HEK293 (cell line): ENCODE measurements at regions not wholly inside any gene's neighbourhood (a gene's known extent, or its start where the extent isn't known, plus 50 kb on each side); places are given as distances from the start of the nearest gene placed in this dataset.

Experiments used
- CTCF ChIA-PET: fragments of 350-600 bp; formaldehyde crosslinking; extraction: SDS; loops from one replicate; lab custom pipeline; 2021; ENCODE audit warnings: antibody characterized with exemption; lab: Yijun Ruan, JAX
- POLR2A ChIA-PET: fragments of 300-600 bp; formaldehyde crosslinking; extraction: SDS; loops from one replicate; lab custom pipeline; 2020; ENCODE audit warnings: antibody characterized with exemption, inconsistent platforms; lab: Yijun Ruan, JAX
- H3K27ac ChIP-seq: fragments of 200-500 bp; sonication (Bioruptor generic); 2 replicates; pipeline ENCODE4 v1.5.1; 2014; ENCODE audit warnings: low read depth, low read length, control low read depth, inconsistent platforms; ENCODE audit errors: extremely low read depth
- H3K36me3 ChIP-seq, 2 experiments: fragments of 200-500 bp in 1 of 2; sonication (Bioruptor generic) in 1 of 2; 1 replicate in 1 of 2; 2 replicates in 1 of 2; pipeline ENCODE4 v1.5.1; 2014 to 2017; ENCODE audit warnings: inconsistent platforms in 2 of 2, low read length in 2 of 2; ENCODE audit not compliant: control insufficient read depth in 2 of 2, insufficient read depth in 1 of 2
- H3K4me1 ChIP-seq: fragments of 200-500 bp; sonication (Bioruptor generic); 2 replicates; pipeline ENCODE4 v1.5.1; 2014; ENCODE audit warnings: mild to moderate bottlenecking, low read length, inconsistent platforms; ENCODE audit not compliant: control insufficient read depth, insufficient read depth
- H3K4me3 ChIP-seq: 2 replicates; pipeline ENCODE4 v1.5.1; 2011; ENCODE audit warnings: low read depth, mild to moderate bottlenecking, control low read depth, low read length, moderate library complexity
- H3K9me3 ChIP-seq: fragments of 200-500 bp; sonication (Bioruptor generic); 2 replicates; pipeline ENCODE4 v1.5.1; 2014; ENCODE audit warnings: low read depth, low read length, inconsistent platforms; ENCODE audit not compliant: control insufficient read depth, insufficient read depth
- GFI1B ChIP-seq: fragments of 450-650 bp; formaldehyde crosslinking; IDR thresholded peaks from 2 replicates; pipeline ENCODE4 v1.5.1; 2016; ENCODE audit warnings: missing biosample characterization, missing genetic modification characterization
- KLF10 ChIP-seq: fragments of 450-650 bp; IDR thresholded peaks from 2 replicates; pipeline ENCODE4 v1.5.1; 2018; ENCODE audit warnings: missing biosample characterization, mild to moderate bottlenecking, missing genetic modification characterization
- MYNN ChIP-seq: fragments of 450-650 bp; formaldehyde crosslinking; IDR thresholded peaks from 2 replicates; pipeline ENCODE4 v1.5.1; 2016; ENCODE audit warnings: missing biosample characterization, missing genetic modification characterization, borderline replicate concordance
- OSR2 ChIP-seq: fragments of 450-650 bp; formaldehyde crosslinking; IDR thresholded peaks from 2 replicates; pipeline ENCODE4 v1.5.1; 2016; ENCODE audit warnings: missing biosample characterization, missing genetic modification characterization
- REPIN1 ChIP-seq: fragments of 450-650 bp; formaldehyde crosslinking; IDR thresholded peaks from 2 replicates; pipeline ENCODE4 v1.5.1; 2017; ENCODE audit warnings: missing biosample characterization, missing genetic modification characterization, low read depth
- SCRT1 ChIP-seq: fragments of 450-650 bp; formaldehyde crosslinking; IDR thresholded peaks from 2 replicates; pipeline ENCODE4 v1.5.1; 2016; ENCODE audit warnings: missing biosample characterization, missing genetic modification characterization, borderline replicate concordance
- ZBTB17 ChIP-seq: fragments of 450-650 bp; formaldehyde crosslinking; IDR thresholded peaks from 2 replicates; pipeline ENCODE4 v1.5.1; 2016; ENCODE audit warnings: missing biosample characterization, missing genetic modification characterization
- ZFHX2 ChIP-seq: fragments of 450-650 bp; formaldehyde crosslinking; conservative IDR thresholded peaks from 2 replicates; pipeline ENCODE4 v1.5.1; 2016; ENCODE audit warnings: missing biosample characterization, missing genetic modification characterization
- ZNF112 ChIP-seq: fragments of 450-650 bp; formaldehyde crosslinking; IDR thresholded peaks from 2 replicates; pipeline ENCODE4 v1.5.0; 2017; ENCODE audit warnings: missing biosample characterization, missing genetic modification characterization
- ZNF146 ChIP-seq: fragments of 450-650 bp; formaldehyde crosslinking; IDR thresholded peaks from 2 replicates; pipeline ENCODE4 v1.5.1; 2016; ENCODE audit warnings: missing biosample characterization, missing genetic modification characterization
- ZNF175 ChIP-seq: fragments of 450-650 bp; formaldehyde crosslinking; IDR thresholded peaks from 2 replicates; pipeline ENCODE4 v1.5.1; 2016; ENCODE audit warnings: missing biosample characterization, missing genetic modification characterization
- ZNF211 ChIP-seq: fragments of 450-650 bp; formaldehyde crosslinking; IDR thresholded peaks from 2 replicates; pipeline ENCODE4 v1.5.1; 2016; ENCODE audit warnings: low read depth, missing biosample characterization, missing genetic modification characterization
- ZNF274 ChIP-seq, 2 experiments: fragments of 200-500 bp in 1 of 2; fragments of 450-650 bp in 1 of 2; sonication (Bioruptor generic) in 1 of 2; formaldehyde crosslinking in 1 of 2; IDR thresholded peaks; 2 replicates each; pipeline versions ENCODE4 v1.5.1 to v1.6.1; 2014 to 2016; ENCODE audit warnings: borderline replicate concordance in 1 of 2, inconsistent platforms in 1 of 2, low read length in 1 of 2, missing biosample characterization in 1 of 2, missing genetic modification characterization in 1 of 2
- ZNF292 ChIP-seq: fragments of 450-650 bp; formaldehyde crosslinking; IDR thresholded peaks from 2 replicates; pipeline ENCODE4 v1.5.1; 2016; ENCODE audit warnings: low read depth, missing biosample characterization, missing genetic modification characterization, borderline replicate concordance
- ZNF302 ChIP-seq: fragments of 450-650 bp; formaldehyde crosslinking; IDR thresholded peaks from 2 replicates; pipeline ENCODE4 v1.5.1; 2016; ENCODE audit warnings: missing biosample characterization, missing genetic modification characterization, low read depth
- ZNF341 ChIP-seq: fragments of 450-650 bp; formaldehyde crosslinking; IDR thresholded peaks from 2 replicates; pipeline ENCODE4; 2016; ENCODE audit warnings: low read depth, missing biosample characterization, missing genetic modification characterization
- ZNF473 ChIP-seq: fragments of 450-650 bp; formaldehyde crosslinking; IDR thresholded peaks from 2 replicates; pipeline ENCODE4 v1.5.1; 2017; ENCODE audit warnings: missing biosample characterization, missing genetic modification characterization
- ZNF529 ChIP-seq: fragments of 450-650 bp; formaldehyde crosslinking; IDR thresholded peaks from 2 replicates; pipeline ENCODE4 v1.5.1; 2017; ENCODE audit warnings: missing genetic modification characterization, missing biosample characterization; ENCODE audit not compliant: insufficient replicate concordance
- ZNF624 ChIP-seq: fragments of 450-650 bp; formaldehyde crosslinking; IDR thresholded peaks from 2 replicates; pipeline ENCODE4 v1.5.1; 2017; ENCODE audit warnings: missing biosample characterization, missing genetic modification characterization
- ZNF791 ChIP-seq: fragments of 450-650 bp; formaldehyde crosslinking; IDR thresholded peaks from 2 replicates; pipeline ENCODE4 v1.5.1; 2016; ENCODE audit warnings: missing biosample characterization, missing genetic modification characterization
- ZNF792 ChIP-seq: fragments of 450-650 bp; formaldehyde crosslinking; IDR thresholded peaks from 2 replicates; pipeline ENCODE4 v1.5.1; 2016; ENCODE audit warnings: missing biosample characterization, missing genetic modification characterization
- TF ChIP-seq, protein P1 (sequence below): fragments of 450-650 bp; formaldehyde crosslinking; IDR thresholded peaks from 2 replicates; pipeline ENCODE4 v1.5.1; 2016; ENCODE audit warnings: missing biosample characterization, missing genetic modification characterization
- TF ChIP-seq, protein P2 (sequence below): fragments of 450-650 bp; formaldehyde crosslinking; IDR thresholded peaks from 2 replicates; pipeline ENCODE4 v1.5.1; 2016; ENCODE audit warnings: missing biosample characterization, missing genetic modification characterization
- TF ChIP-seq, protein P3 (sequence below): fragments of 450-650 bp; formaldehyde crosslinking; IDR thresholded peaks from 2 replicates; pipeline ENCODE4 v1.5.1; 2016; ENCODE audit warnings: missing biosample characterization, missing genetic modification characterization
- TF ChIP-seq, protein P4 (sequence below): fragments of 450-650 bp; formaldehyde crosslinking; IDR thresholded peaks from 2 replicates; pipeline ENCODE4 v1.5.1; 2016; ENCODE audit warnings: missing biosample characterization, missing genetic modification characterization
- TF ChIP-seq, protein P5 (sequence below): fragments of 450-650 bp; formaldehyde crosslinking; IDR thresholded peaks from 2 replicates; pipeline ENCODE4 v1.5.1; 2017; ENCODE audit warnings: missing biosample characterization, missing genetic modification characterization

DNA sequence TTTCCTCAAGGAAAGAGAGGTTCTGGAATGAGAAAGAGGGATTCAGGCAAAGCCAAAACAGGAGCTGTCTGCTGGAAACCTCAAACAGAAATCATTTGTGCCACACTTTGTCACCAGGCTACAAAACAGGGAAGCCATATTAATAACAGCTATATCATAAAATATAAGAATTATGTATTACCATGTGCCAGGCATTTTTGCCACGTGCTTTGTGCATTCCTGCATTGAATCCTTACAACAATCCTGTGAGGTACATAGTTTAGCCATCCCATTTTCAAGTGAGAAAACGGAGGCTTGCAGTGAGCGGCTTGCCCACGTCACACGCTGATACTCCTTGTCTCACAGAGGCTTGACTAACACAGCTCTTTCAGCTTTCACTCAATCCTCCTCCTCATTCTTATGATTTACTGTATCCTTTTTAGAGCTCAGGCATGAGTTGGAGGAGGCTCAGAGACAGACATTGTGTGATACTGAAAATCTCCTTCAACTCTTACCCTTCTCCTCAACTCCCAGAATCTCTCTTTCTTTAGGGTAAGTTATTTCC, 148.4 kb upstream of the MEX3C start (continued):
- no peak for TF ChIP-seq REPIN1 (tag by site-specific recombination)
- TF ChIP-seq, protein P1, sequence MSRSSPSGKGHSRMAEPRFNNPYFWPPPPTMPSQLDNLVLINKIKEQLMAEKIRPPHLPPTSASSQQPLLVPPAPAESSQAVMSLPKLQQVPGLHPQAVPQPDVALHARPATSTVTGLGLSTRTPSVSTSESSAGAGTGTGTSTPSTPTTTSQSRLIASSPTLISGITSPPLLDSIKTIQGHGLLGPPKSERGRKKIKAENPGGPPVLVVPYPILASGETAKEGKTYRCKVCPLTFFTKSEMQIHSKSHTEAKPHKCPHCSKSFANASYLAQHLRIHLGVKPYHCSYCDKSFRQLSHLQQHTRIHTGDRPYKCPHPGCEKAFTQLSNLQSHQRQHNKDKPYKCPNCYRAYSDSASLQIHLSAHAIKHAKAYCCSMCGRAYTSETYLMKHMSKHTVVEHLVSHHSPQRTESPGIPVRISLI (tag by site-specific recombination), result no peak

DNA sequence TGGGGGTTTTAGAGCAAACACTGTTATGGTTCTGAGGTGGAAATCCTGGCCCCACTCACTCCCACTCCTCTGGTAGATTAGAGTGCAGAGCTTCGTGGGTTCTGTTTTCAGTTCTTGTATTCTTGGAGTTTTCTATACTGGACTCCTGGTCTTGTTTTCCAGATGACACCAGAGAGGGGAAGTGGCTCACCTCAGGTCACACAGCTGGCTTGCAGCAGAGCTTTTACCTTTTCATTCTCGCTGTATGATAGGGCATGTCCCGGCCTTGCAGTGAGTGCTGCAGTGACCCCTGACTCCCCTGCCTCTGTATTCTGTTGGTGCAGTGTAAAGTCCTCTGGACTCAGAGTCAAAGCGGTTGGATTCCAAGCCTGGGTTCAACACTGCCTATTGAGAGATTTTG, 148.9 kb upstream of the MEX3C start:
- ChIA-PET POLR2A (no interaction called here), CTCF (interaction anchor here (0.6 kb wide), 1 partner anchor 150 kb away, joined by 3 read pairs; no protein-coding TSS in a partner anchor)
- H3K4me3 ChIP-seq, result no peak overlapping the region
- no peaks in the 10 kb centered on the region for H3K36me3 ChIP-seq
- peaks cover 8% of the 10 kb centered on the region for H3K4me1 ChIP-seq
- H3K27ac ChIP-seq, result no peak overlapping the region
- TF ChIP-seq ZNF792 (tag by site-specific recombination) (no peak), ZNF292 (tag by site-specific recombination) (no peak), ZNF529 (tag by site-specific recombination) (no peak), ZNF302 (tag by site-specific recombination) (no peak), ZNF791 (tag by site-specific recombination) (no peak), ZBTB17 (tag by site-specific recombination) (no peak)
- H3K9me3 ChIP-seq, result no peaks in the 10 kb centered on the region

DNA sequence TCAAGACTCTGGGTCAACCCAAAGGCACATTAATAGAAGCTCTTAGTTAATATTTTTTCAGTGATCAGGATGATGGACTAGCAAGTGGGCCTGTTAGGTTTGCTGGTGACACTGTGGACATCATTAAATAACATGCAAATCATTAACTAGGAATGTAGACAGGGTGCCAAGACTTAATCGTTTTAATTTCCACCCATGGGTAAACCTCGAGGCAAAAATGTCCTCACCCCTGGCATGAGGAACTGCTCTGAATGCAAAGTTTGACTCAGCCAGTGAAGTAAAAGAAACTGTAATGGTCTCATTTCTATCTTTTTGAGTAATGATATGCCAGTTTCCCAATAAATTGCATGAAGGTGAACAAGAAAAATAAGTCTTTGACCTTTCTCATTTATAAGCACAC, 152.6 kb upstream of the MEX3C start:
- POLR2A ChIA-PET, result no interaction called here
- TF ChIP-seq ZNF146 (tag by site-specific recombination) (no peak), ZNF211 (tag by site-specific recombination) (no peak), ZNF274 (IDR thresholded peaks at IDR 0.05; ENCODE audit: low read length) (no peak), ZNF274 (tag by site-specific recombination; IDR thresholded peaks at IDR 0.05; ENCODE audit: borderline replicate concordance) (no peak), ZNF624 (tag by site-specific recombination) (no peak), KLF10 (tag by site-specific recombination) (no peak), ZNF175 (no peak), ZFHX2 (tag by site-specific recombination) (no peak), ZNF341 (tag by site-specific recombination) (no peak), ZNF473 (tag by site-specific recombination) (no peak), GFI1B (tag by site-specific recombination) (no peak), MYNN (tag by site-specific recombination) (no peak), SCRT1 (tag by site-specific recombination) (no peak), ZNF112 (tag by site-specific recombination) (no peak), OSR2 (no peak)
- TF ChIP-seq, protein P2, sequence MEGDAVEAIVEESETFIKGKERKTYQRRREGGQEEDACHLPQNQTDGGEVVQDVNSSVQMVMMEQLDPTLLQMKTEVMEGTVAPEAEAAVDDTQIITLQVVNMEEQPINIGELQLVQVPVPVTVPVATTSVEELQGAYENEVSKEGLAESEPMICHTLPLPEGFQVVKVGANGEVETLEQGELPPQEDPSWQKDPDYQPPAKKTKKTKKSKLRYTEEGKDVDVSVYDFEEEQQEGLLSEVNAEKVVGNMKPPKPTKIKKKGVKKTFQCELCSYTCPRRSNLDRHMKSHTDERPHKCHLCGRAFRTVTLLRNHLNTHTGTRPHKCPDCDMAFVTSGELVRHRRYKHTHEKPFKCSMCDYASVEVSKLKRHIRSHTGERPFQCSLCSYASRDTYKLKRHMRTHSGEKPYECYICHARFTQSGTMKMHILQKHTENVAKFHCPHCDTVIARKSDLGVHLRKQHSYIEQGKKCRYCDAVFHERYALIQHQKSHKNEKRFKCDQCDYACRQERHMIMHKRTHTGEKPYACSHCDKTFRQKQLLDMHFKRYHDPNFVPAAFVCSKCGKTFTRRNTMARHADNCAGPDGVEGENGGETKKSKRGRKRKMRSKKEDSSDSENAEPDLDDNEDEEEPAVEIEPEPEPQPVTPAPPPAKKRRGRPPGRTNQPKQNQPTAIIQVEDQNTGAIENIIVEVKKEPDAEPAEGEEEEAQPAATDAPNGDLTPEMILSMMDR (tag by site-specific recombination), result no peak
- TF ChIP-seq, protein P3, sequence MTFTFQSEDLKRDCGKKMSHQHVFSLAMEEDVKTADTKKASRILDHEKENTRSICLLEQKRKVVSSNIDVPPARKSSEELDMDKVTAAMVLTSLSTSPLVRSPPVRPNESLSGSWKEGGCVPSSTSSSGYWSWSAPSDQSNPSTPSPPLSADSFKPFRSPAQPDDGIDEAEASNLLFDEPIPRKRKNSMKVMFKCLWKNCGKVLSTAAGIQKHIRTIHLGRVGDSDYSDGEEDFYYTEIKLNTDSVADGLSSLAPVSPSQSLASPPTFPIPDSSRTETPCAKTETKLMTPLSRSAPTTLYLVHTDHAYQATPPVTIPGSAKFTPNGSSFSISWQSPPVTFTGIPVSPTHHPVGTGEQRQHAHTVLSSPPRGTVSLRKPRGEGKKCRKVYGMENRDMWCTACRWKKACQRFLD, result no peak
- TF ChIP-seq, protein P4, sequence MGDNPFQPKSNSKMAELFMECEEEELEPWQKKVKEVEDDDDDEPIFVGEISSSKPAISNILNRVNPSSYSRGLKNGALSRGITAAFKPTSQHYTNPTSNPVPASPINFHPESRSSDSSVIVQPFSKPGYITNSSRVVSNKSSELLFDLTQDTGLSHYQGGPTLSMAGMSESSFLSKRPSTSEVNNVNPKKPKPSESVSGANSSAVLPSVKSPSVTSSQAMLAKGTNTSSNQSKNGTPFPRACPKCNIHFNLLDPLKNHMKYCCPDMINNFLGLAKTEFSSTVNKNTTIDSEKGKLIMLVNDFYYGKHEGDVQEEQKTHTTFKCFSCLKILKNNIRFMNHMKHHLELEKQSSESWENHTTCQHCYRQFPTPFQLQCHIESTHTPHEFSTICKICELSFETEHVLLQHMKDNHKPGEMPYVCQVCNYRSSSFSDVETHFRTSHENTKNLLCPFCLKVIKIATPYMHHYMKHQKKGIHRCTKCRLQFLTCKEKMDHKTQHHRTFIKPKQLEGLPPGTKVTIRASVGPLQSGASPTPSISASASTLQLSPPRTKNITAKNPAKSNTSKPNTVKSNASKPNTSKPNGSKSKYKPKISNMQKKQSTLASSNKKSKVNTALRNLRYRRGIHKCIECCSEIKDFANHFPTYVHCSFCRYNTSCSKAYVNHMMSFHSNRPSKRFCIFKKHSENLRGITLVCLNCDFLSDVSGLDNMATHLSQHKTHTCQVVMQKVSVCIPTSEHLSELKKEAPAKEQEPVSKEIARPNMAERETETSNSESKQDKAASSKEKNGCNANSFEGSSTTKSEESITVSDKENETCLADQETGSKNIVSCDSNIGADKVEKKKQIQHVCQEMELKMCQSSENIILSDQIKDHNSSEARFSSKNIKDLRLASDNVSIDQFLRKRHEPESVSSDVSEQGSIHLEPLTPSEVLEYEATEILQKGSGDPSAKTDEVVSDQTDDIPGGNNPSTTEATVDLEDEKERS (tag by site-specific recombination), result no peak
- TF ChIP-seq, protein P5, sequence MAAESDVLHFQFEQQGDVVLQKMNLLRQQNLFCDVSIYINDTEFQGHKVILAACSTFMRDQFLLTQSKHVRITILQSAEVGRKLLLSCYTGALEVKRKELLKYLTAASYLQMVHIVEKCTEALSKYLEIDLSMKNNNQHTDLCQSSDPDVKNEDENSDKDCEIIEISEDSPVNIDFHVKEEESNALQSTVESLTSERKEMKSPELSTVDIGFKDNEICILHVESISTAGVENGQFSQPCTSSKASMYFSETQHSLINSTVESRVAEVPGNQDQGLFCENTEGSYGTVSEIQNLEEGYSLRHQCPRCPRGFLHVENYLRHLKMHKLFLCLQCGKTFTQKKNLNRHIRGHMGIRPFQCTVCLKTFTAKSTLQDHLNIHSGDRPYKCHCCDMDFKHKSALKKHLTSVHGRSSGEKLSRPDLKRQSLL (tag by site-specific recombination), result no peak
- TF ChIP-seq, all 188 proteins: peak for 0

More for the DNA sequence above, 152.6 kb upstream of the MEX3C start:
- Histone ChIP-seq H3K4me1 (0 out of 2 replicates have a peak, but pooled peaks cover 2% of the 10 kb centered on the region), H3K9me3 (no peaks in the 10 kb centered on the region), H3K4me3 (no peak overlapping the region), H3K36me3 (no peaks in the 10 kb centered on the region), H3K27ac (no peak overlapping the region)
- CTCF ChIA-PET, result interaction anchor here (0.6 to 1.0 kb wide), 3 partner anchors 72 to 289 kb away, joined by 4 to 5 read pairs (median 5); no protein-coding TSS in a partner anchor
